Lung (tissue), 11 donors: ENCODE measurements at regions not wholly inside any gene's neighbourhood (a gene's known extent, or its start where the extent isn't known, plus 50 kb on each side); places are given as distances from the start of the nearest gene placed in this dataset.

Source experiments
- ATAC-seq: fragments of 200-7000 bp; cut with Tn5 transposase; one replicate; pipeline ENCODE4 v1.9.1; 2020; ENCODE audit warnings: moderate number of reproducible peaks; ENCODE audit not compliant: insufficient read depth, low FRiP score
- DNase-seq, 3 donors: peaks; one replicate each; pipeline ENCODE4 v3.0.0-alpha.2; 2013 to 2017
- H3K27ac ChIP-seq, 2 donors: one replicate each; pipeline ENCODE4 v1.5.1; 2013; ENCODE audit warnings: mild to moderate bottlenecking in 2 of 2, moderate library complexity in 2 of 2, control low read depth in 1 of 2, inconsistent platforms in 1 of 2, low read depth in 1 of 2, low read length in 1 of 2
- H3K27me3 ChIP-seq, 3 donors: one replicate each; pipeline ENCODE4 v1.5.1; 2013; ENCODE audit warnings: low read length in 2 of 3; ENCODE audit not compliant: control insufficient read depth in 3 of 3, insufficient read depth in 3 of 3
- H3K36me3 ChIP-seq, 4 donors: one replicate each; pipeline ENCODE4 v1.5.1; 2013; ENCODE audit warnings: low read length in 4 of 4, mild to moderate bottlenecking in 1 of 4, moderate library complexity in 1 of 4; ENCODE audit not compliant: control insufficient read depth in 4 of 4, insufficient read depth in 4 of 4
- H3K4me1 ChIP-seq, 5 donors: one replicate each; pipeline ENCODE4 v1.5.1; 2013; ENCODE audit warnings: low read length in 5 of 5, mild to moderate bottlenecking in 2 of 5, moderate library complexity in 1 of 5; ENCODE audit not compliant: control insufficient read depth in 5 of 5, insufficient read depth in 5 of 5
- H3K4me3 ChIP-seq: one replicate; pipeline ENCODE4 v1.5.1; 2013; ENCODE audit warnings: mild to moderate bottlenecking, control low read depth, moderate library complexity
- H3K9ac ChIP-seq, 2 donors: one replicate each; pipeline ENCODE4 v1.5.1; 2013; ENCODE audit warnings: low read length in 2 of 2, control low read depth in 1 of 2; ENCODE audit not compliant: insufficient read depth in 1 of 2
- H3K9me3 ChIP-seq, 4 donors: one replicate each; pipeline ENCODE4 v1.5.1; 2013; ENCODE audit warnings: low read length in 3 of 4, mild to moderate bottlenecking in 1 of 4, moderate library complexity in 1 of 4; ENCODE audit not compliant: control insufficient read depth in 4 of 4, insufficient read depth in 3 of 4
- CTCF ChIP-seq: IDR thresholded peaks from 2 replicates; pipeline ENCODE4 v1.5.1; 2012; ENCODE audit warnings: mild to moderate bottlenecking; ENCODE audit errors: control extremely low read depth, extremely low read depth
- WGBS, 2 donors: extraction: QIAGEN DNeasy Blood & Tissue Kit; methylation state at CpG; one replicate each; pipeline ENCODE4 v1.1.7; 2013; 5-methylcytosine and 5-hydroxymethylcytosine counted together
- donor health status: control.
- donor health status: control.
- donor health status: Bipolar disorder and iron deficiency.
- donor health status: healthy.
- donor health status: DM: yes; HTN: yes; CAD: no.

GRCh38 chr11:106236295-106236694 lies 158.8 kb downstream of the AASDHPPT start:
- WGBS, 2 donors = 94% methylated on average over 2 of the region's 2 CpGs
- ATAC-seq (no peak), DNase-seq (no peak)
- Histone ChIP-seq H3K36me3 (no peaks in the 10 kb centered on the region), H3K4me1 (no peaks in the 10 kb centered on the region), H3K9me3 (no peaks in the 10 kb centered on the region), H3K4me3 (no peak overlapping the region), H3K27me3 (no peaks in the 10 kb centered on the region), H3K27ac (no peak overlapping the region), H3K9ac (no peak overlapping the region)
- TF ChIP-seq CTCF = no peak

GRCh38 chr11:106238704-106239360 lies 161.4 kb downstream of the AASDHPPT start:
- Histone ChIP-seq H3K4me1 (no peaks in the 10 kb centered on the region), H3K9ac (no peak overlapping the region), H3K27ac (no peak overlapping the region), H3K9me3 (no peaks in the 10 kb centered on the region), H3K27me3 (no peaks in the 10 kb centered on the region), H3K4me3 (no peak overlapping the region), H3K36me3 (no peaks in the 10 kb centered on the region)
- no peak for ATAC-seq
- no peak for TF ChIP-seq CTCF
- DNase-seq = no peak
- 86 to 91% methylated on average over 1 of the region's 1 CpG for WGBS, 2 donors

GRCh38 chr11:106241601-106242257 lies 164.3 kb downstream of the AASDHPPT start:
- 88 to 95% methylated on average over 6 of the region's 6 CpGs for WGBS, 2 donors
- no peak overlapping the region for H3K27ac ChIP-seq
- H3K9me3 ChIP-seq = peaks cover 0 to 5% (median 0%) of the 10 kb centered on the region in 4 donors
- H3K27me3 ChIP-seq = no peaks in the 10 kb centered on the region
- ATAC-seq (no peak), DNase-seq (no peak)
- no peak overlapping the region for H3K9ac ChIP-seq
- H3K4me3 ChIP-seq = no peak overlapping the region
- H3K4me1 ChIP-seq = no peaks in the 10 kb centered on the region
- H3K36me3 ChIP-seq = no peaks in the 10 kb centered on the region
- TF ChIP-seq CTCF = no peak
